ENCODE measurements at regions not wholly inside any gene's neighbourhood (a gene's known extent, or its start where the extent isn't known, plus 50 kb on each side); places are given as distances from the start of the nearest gene placed in this dataset.
"Not testable (repeated sequence)": the region's sequence is repeated elsewhere in the genome, so short reads cannot be mapped to it uniquely, and the experiment has no call there.

- H3K9me3 Mint-ChIP-seq (ENCODE audit: low read depth), result peaks cover 7% of the 10 kb centered on the region
- no peaks in the 10 kb centered on the region for H3K36me3 Mint-ChIP-seq
- H3K4me1 Mint-ChIP-seq (ENCODE audit: low read depth), result no peaks in the 10 kb centered on the region
- H3K27me3 Mint-ChIP-seq, result peaks cover 2% of the 10 kb centered on the region
- H3K4me3 Mint-ChIP-seq, result no peak overlapping the region
- H3K27ac Mint-ChIP-seq, result no peak overlapping the region
Measured at GRCh38 chr10:89992575-89992974, 291.2 kb downstream of the KIF20B start.

GRCh38 chr10:90007226-90007625, 305.8 kb downstream of the KIF20B start:
- Mint-ChIP-seq H3K36me3 (no peaks in the 10 kb centered on the region), H3K4me3 (no peak overlapping the region), H3K27me3 (peaks cover 3% of the 10 kb centered on the region), H3K27ac (no peak overlapping the region), H3K4me1 (ENCODE audit: low read depth) (no peaks in the 10 kb centered on the region), H3K9me3 (ENCODE audit: low read depth) (peaks cover 5% of the 10 kb centered on the region)

GRCh38 chr10:90011281-90011680, 309.9 kb downstream of the KIF20B start:
- H3K4me3 Mint-ChIP-seq; H3K36me3 Mint-ChIP-seq; H3K27ac Mint-ChIP-seq; H3K4me1 Mint-ChIP-seq (ENCODE audit: low read depth); H3K9me3 Mint-ChIP-seq (ENCODE audit: low read depth); H3K27me3 Mint-ChIP-seq: not testable (repeated sequence)

- no peaks in the 10 kb centered on the region for H3K9me3 Mint-ChIP-seq (ENCODE audit: low read depth)
- no peak overlapping the region for H3K27ac Mint-ChIP-seq
- peaks cover 2% of the 10 kb centered on the region for H3K27me3 Mint-ChIP-seq
- no peak overlapping the region for H3K4me3 Mint-ChIP-seq
- no peaks in the 10 kb centered on the region for H3K4me1 Mint-ChIP-seq (ENCODE audit: low read depth)
- no peaks in the 10 kb centered on the region for H3K36me3 Mint-ChIP-seq
Measured at GRCh38 chr10:90018819-90019218, 317.4 kb downstream of the KIF20B start.

GRCh38 chr10:90020506-90020905, 319.1 kb downstream of the KIF20B start:
- Mint-ChIP-seq H3K9me3 (ENCODE audit: low read depth) (no peaks in the 10 kb centered on the region), H3K27ac (no peak overlapping the region), H3K4me3 (no peak overlapping the region), H3K36me3 (no peaks in the 10 kb centered on the region), H3K4me1 (ENCODE audit: low read depth) (no peaks in the 10 kb centered on the region), H3K27me3 (peaks cover 3% of the 10 kb centered on the region)

GRCh38 chr10:90023950-90024349, 322.6 kb downstream of the KIF20B start:
- no peak overlapping the region for H3K4me3 Mint-ChIP-seq

GRCh38 chr10:90028312-90028711, 326.9 kb downstream of the KIF20B start:
- H3K27ac Mint-ChIP-seq, result no peak overlapping the region
- H3K4me1 Mint-ChIP-seq (ENCODE audit: low read depth), result no peaks in the 10 kb centered on the region
- H3K27me3 Mint-ChIP-seq, result peaks cover 4% of the 10 kb centered on the region
- H3K36me3 Mint-ChIP-seq, result no peaks in the 10 kb centered on the region
- peaks cover 12% of the 10 kb centered on the region for H3K9me3 Mint-ChIP-seq (ENCODE audit: low read depth)
- no peak overlapping the region for H3K4me3 Mint-ChIP-seq

More at GRCh38 chr10:90023950-90024349, 322.6 kb downstream of the KIF20B start:
- peaks cover 4% of the 10 kb centered on the region for H3K27me3 Mint-ChIP-seq
- H3K36me3 Mint-ChIP-seq, result no peaks in the 10 kb centered on the region
- no peaks in the 10 kb centered on the region for H3K9me3 Mint-ChIP-seq (ENCODE audit: low read depth)
- H3K4me1 Mint-ChIP-seq (ENCODE audit: low read depth), result no peaks in the 10 kb centered on the region
- no peak overlapping the region for H3K27ac Mint-ChIP-seq

- Mint-ChIP-seq H3K27ac (no peak overlapping the region), H3K4me3 (no peak overlapping the region), H3K9me3 (ENCODE audit: low read depth) (peaks cover 12% of the 10 kb centered on the region), H3K27me3 (peaks cover 3% of the 10 kb centered on the region), H3K4me1 (ENCODE audit: low read depth) (no peaks in the 10 kb centered on the region), H3K36me3 (no peaks in the 10 kb centered on the region)
Measured at GRCh38 chr10:90031776-90032175, 330.4 kb downstream of the KIF20B start.

- peaks cover 2% of the 10 kb centered on the region for H3K27me3 Mint-ChIP-seq
- no peak overlapping the region for H3K27ac Mint-ChIP-seq
- no peaks in the 10 kb centered on the region for H3K4me1 Mint-ChIP-seq (ENCODE audit: low read depth)
- H3K4me3 Mint-ChIP-seq, result no peak overlapping the region
- peaks cover 12% of the 10 kb centered on the region for H3K9me3 Mint-ChIP-seq (ENCODE audit: low read depth)
- H3K36me3 Mint-ChIP-seq, result no peaks in the 10 kb centered on the region
Measured at GRCh38 chr10:90032519-90032918, 331.1 kb downstream of the KIF20B start.

GRCh38 chr10:90034862-90035261, 333.5 kb downstream of the KIF20B start:
- H3K4me1 Mint-ChIP-seq (ENCODE audit: low read depth); H3K9me3 Mint-ChIP-seq (ENCODE audit: low read depth); H3K27me3 Mint-ChIP-seq; H3K4me3 Mint-ChIP-seq; H3K36me3 Mint-ChIP-seq; H3K27ac Mint-ChIP-seq: not testable (repeated sequence)

- Mint-ChIP-seq H3K4me1 (ENCODE audit: low read depth) (no peaks in the 10 kb centered on the region), H3K27ac (no peak overlapping the region), H3K4me3 (no peak overlapping the region), H3K9me3 (ENCODE audit: low read depth) (no peaks in the 10 kb centered on the region), H3K36me3 (no peaks in the 10 kb centered on the region), H3K27me3 (no peaks in the 10 kb centered on the region)
Measured at GRCh38 chr10:90041585-90041984, 340.2 kb downstream of the KIF20B start.

GRCh38 chr10:90042075-90042474, 340.7 kb downstream of the KIF20B start:
- no peak overlapping the region for H3K27ac Mint-ChIP-seq
- no peak overlapping the region for H3K4me3 Mint-ChIP-seq
- no peaks in the 10 kb centered on the region for H3K4me1 Mint-ChIP-seq (ENCODE audit: low read depth)
- no peaks in the 10 kb centered on the region for H3K9me3 Mint-ChIP-seq (ENCODE audit: low read depth)
- H3K27me3 Mint-ChIP-seq, result no peaks in the 10 kb centered on the region
- H3K36me3 Mint-ChIP-seq, result no peaks in the 10 kb centered on the region

- no peak overlapping the region for H3K4me3 Mint-ChIP-seq
- H3K36me3 Mint-ChIP-seq, result no peaks in the 10 kb centered on the region
- peaks cover 4% of the 10 kb centered on the region for H3K9me3 Mint-ChIP-seq (ENCODE audit: low read depth)
- H3K27me3 Mint-ChIP-seq, result no peaks in the 10 kb centered on the region
- H3K4me1 Mint-ChIP-seq (ENCODE audit: low read depth), result no peaks in the 10 kb centered on the region
- H3K27ac Mint-ChIP-seq, result no peak overlapping the region
Measured at GRCh38 chr10:90047243-90047729, 345.9 kb downstream of the KIF20B start.

GRCh38 chr10:90051053-90051452, 349.7 kb downstream of the KIF20B start:
- no peak overlapping the region for H3K27ac Mint-ChIP-seq
- no peak overlapping the region for H3K4me3 Mint-ChIP-seq
- no peaks in the 10 kb centered on the region for H3K27me3 Mint-ChIP-seq
- no peaks in the 10 kb centered on the region for H3K4me1 Mint-ChIP-seq (ENCODE audit: low read depth)
- H3K9me3 Mint-ChIP-seq (ENCODE audit: low read depth), result peaks cover 4% of the 10 kb centered on the region
- H3K36me3 Mint-ChIP-seq, result no peaks in the 10 kb centered on the region

- Mint-ChIP-seq H3K27me3 (no peaks in the 10 kb centered on the region), H3K4me1 (ENCODE audit: low read depth) (no peaks in the 10 kb centered on the region), H3K36me3 (no peaks in the 10 kb centered on the region), H3K9me3 (ENCODE audit: low read depth) (peaks cover 4% of the 10 kb centered on the region), H3K4me3 (no peak overlapping the region), H3K27ac (no peak overlapping the region)
Measured at GRCh38 chr10:90051474-90051873, 350.1 kb downstream of the KIF20B start.

GRCh38 chr10:90062786-90063185, 361.4 kb downstream of the KIF20B start:
- no peaks in the 10 kb centered on the region for H3K9me3 Mint-ChIP-seq (ENCODE audit: low read depth)
- H3K4me1 Mint-ChIP-seq (ENCODE audit: low read depth), result no peaks in the 10 kb centered on the region
- H3K27me3 Mint-ChIP-seq, result no peaks in the 10 kb centered on the region
- H3K36me3 Mint-ChIP-seq, result no peaks in the 10 kb centered on the region
- H3K4me3 Mint-ChIP-seq, result no peak overlapping the region
- H3K27ac Mint-ChIP-seq, result no peak overlapping the region

Data from activated naive CD8-positive, alpha-beta T cell (primary cell).